ENCODE measurements at regions not wholly inside any gene's neighbourhood (a gene's known extent, or its start where the extent isn't known, plus 50 kb on each side); places are given as distances from the start of the nearest gene placed in this dataset.

DNA sequence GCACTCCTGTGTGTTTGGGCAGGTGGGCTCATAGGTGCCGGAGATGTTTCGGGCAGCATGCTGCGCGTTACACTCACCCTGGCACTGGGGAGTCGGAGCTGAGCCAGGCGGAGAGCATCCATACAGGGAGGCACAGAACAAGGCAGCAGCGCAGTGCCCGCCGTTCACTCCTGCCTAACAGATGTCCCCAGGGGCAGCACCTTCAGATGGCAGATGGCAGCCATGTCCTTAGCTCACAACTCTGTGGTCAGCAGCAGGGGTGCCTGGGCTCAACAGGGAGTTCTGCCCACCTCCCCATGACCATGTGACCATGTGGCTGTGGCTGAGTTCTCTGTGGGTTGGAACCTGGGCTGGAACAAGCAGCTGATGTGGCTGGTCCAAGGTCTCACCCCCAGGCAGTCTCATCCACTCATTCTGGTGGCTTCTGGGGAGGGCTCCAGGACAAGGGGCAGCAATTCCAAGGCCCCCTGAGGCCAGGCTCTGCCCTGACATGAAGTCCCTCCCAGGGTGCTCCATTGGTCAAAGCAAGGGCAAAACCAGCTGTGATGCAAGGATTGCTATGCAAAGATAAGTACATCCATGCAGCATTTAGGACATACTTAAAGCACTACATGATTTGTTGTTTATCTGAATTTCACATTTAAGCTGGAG lies 64.2 kb downstream of the MRPL36 start:
- no peak for DNase-seq (ENCODE audit: unreplicated experiment)
- Mint-ChIP-seq H3K36me3 (ENCODE audit: insufficient read depth, unreplicated experiment) (no peaks in the 10 kb centered on the region), H3K9me3 (ENCODE audit: unreplicated experiment) (peaks cover 9% of the 10 kb centered on the region), H3K4me3 (ENCODE audit: unreplicated experiment) (no peak overlapping the region), H3K27me3 (ENCODE audit: insufficient read depth, unreplicated experiment) (peaks cover 36% of the 10 kb centered on the region), H3K4me1 (ENCODE audit: insufficient read depth, unreplicated experiment) (no peaks in the 10 kb centered on the region), H3K27ac (ENCODE audit: low read depth, unreplicated experiment) (no peak overlapping the region)
- CTCF ChIA-PET, result interaction anchor here (0.7 kb wide), 1 partner anchor 63 kb away, joined by 3 read pairs; no protein-coding TSS in a partner anchor
- intact Hi-C loops (cut with micrococcal nuclease), result no loop called here
- POLR2A ChIA-PET, result no interaction called here
- no TSS peak for BruUV-seq (replicated peaks)
- TF ChIP-seq, protein P1, sequence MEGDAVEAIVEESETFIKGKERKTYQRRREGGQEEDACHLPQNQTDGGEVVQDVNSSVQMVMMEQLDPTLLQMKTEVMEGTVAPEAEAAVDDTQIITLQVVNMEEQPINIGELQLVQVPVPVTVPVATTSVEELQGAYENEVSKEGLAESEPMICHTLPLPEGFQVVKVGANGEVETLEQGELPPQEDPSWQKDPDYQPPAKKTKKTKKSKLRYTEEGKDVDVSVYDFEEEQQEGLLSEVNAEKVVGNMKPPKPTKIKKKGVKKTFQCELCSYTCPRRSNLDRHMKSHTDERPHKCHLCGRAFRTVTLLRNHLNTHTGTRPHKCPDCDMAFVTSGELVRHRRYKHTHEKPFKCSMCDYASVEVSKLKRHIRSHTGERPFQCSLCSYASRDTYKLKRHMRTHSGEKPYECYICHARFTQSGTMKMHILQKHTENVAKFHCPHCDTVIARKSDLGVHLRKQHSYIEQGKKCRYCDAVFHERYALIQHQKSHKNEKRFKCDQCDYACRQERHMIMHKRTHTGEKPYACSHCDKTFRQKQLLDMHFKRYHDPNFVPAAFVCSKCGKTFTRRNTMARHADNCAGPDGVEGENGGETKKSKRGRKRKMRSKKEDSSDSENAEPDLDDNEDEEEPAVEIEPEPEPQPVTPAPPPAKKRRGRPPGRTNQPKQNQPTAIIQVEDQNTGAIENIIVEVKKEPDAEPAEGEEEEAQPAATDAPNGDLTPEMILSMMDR (IDR thresholded peaks at IDR 0.05; ENCODE audit: unreplicated experiment), result no peak

DNA sequence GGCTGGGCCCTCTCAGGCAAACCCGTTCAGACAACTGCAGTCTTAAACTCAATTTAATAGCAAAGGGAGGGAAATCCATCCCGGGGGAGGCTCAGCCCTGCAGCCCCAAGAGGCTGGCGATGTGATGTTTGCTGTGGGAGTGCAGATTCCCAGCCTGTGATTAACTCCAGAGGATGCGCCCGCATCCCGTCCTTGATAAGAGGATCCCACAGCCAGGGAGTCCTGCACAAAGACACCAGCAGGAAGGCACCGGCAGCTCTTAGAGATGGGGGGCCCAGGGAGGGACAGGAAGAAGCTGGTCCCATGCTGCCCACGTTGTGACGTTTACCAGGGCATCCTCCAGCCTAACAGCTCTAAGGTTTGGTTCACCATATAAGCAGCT lies 64.7 kb downstream of the MRPL36 start:
- no peak overlapping the region for H3K27ac Mint-ChIP-seq (ENCODE audit: low read depth, unreplicated experiment)
- TF ChIP-seq, protein P1 (IDR thresholded peaks at IDR 0.05; ENCODE audit: unreplicated experiment), result no peak
- CTCF ChIA-PET, result interaction anchor here (0.7 kb wide), 1 partner anchor 63 kb away, joined by 3 read pairs; no protein-coding TSS in a partner anchor

DNA sequence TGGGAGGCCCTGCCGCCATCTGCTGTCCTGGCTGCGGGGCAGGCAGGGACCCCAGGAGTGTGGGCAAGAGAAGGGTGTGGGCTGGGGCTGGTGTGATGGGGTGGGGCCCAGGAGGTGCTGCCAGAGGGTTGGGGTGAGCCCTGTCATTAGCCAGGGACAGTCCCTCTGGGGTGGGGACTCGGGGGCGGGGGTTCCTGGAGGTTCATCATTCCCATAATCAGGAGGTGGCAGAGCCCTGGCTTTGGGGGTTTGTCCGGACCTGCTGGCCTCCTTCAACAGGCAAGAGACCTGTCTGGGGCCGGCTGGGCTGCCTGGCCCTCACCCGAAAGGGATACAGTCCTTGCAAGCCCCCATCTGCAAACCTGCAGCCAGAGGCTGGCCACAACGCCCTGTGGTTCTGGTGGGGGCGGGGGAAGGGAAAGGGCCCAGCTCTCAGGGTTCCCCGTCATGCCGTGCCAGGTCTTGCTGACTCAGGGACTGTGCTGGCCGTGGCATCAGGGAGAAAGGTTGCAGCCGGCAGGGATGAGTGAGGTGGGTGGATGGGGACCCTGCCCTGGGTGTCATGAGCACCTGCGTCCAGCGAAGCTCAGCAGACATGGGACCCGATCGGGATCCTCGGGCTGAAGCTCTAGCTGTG lies 65.2 kb downstream of the MRPL36 start:
- Mint-ChIP-seq H3K4me3 (ENCODE audit: unreplicated experiment) (no peak overlapping the region), H3K4me1 (ENCODE audit: insufficient read depth, unreplicated experiment) (no peaks in the 10 kb centered on the region), H3K27me3 (ENCODE audit: insufficient read depth, unreplicated experiment) (peaks cover 37% of the 10 kb centered on the region), H3K9me3 (ENCODE audit: unreplicated experiment) (peaks cover 5% of the 10 kb centered on the region), H3K36me3 (ENCODE audit: insufficient read depth, unreplicated experiment) (no peaks in the 10 kb centered on the region), H3K27ac (ENCODE audit: low read depth, unreplicated experiment) (no peak overlapping the region)
- intact Hi-C loops (cut with micrococcal nuclease), result no loop called here
- DNase-seq (ENCODE audit: unreplicated experiment), result no peak
- ChIA-PET CTCF (no interaction called here), POLR2A (no interaction called here)
- TF ChIP-seq, protein P1 (IDR thresholded peaks at IDR 0.05; ENCODE audit: unreplicated experiment), result no peak
- no TSS peak for BruUV-seq (replicated peaks)

More for the DNA sequence above, 64.7 kb downstream of the MRPL36 start:
- BruUV-seq (replicated peaks), result no TSS peak
- no peak for DNase-seq (ENCODE audit: unreplicated experiment)
- Mint-ChIP-seq H3K27me3 (ENCODE audit: insufficient read depth, unreplicated experiment) (peaks cover 37% of the 10 kb centered on the region), H3K4me1 (ENCODE audit: insufficient read depth, unreplicated experiment) (no peaks in the 10 kb centered on the region), H3K36me3 (ENCODE audit: insufficient read depth, unreplicated experiment) (no peaks in the 10 kb centered on the region), H3K4me3 (ENCODE audit: unreplicated experiment) (no peak overlapping the region), H3K9me3 (ENCODE audit: unreplicated experiment) (peaks cover 7% of the 10 kb centered on the region)
- POLR2A ChIA-PET, result no interaction called here
- intact Hi-C loops (cut with micrococcal nuclease), result no loop called here

DNA sequence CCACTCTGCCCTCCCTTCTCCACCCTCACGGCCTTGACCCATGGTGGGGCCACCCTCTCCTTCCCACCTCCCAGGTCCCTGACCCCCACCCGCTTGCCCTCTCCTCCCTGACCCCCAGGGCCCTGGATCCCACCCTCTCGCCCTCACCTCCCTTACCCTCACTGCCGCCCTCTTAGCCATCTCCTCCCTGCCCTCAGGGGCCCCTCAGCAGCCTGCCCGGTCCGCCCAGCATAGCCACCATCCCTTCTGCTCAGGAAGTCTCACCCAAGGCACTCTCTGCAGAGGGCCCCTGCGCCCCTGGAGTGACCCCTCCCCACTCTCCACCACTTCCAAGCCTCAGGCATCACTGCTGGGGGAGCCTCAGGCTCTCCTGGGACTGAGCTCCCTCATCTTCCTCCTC lies 66.3 kb downstream of the MRPL36 start:
- H3K4me1 Mint-ChIP-seq (ENCODE audit: insufficient read depth, unreplicated experiment), result no peaks in the 10 kb centered on the region

More for the DNA sequence above, 66.3 kb downstream of the MRPL36 start:
- H3K27ac Mint-ChIP-seq (ENCODE audit: low read depth, unreplicated experiment), result no peak overlapping the region
- CTCF ChIA-PET, result no interaction called here
- no TSS peak for BruUV-seq (replicated peaks)
- DNase-seq (ENCODE audit: unreplicated experiment), result no peak
- POLR2A ChIA-PET, result interaction anchor here (0.6 kb wide), 1 partner anchor 115 kb away, joined by 3 read pairs; no protein-coding TSS in a partner anchor
- H3K9me3 Mint-ChIP-seq (ENCODE audit: unreplicated experiment), result no peaks in the 10 kb centered on the region
- TF ChIP-seq, protein P1 (IDR thresholded peaks at IDR 0.05; ENCODE audit: unreplicated experiment), result no peak
- intact Hi-C loops (cut with micrococcal nuclease), result no loop called here
- peaks cover 34% of the 10 kb centered on the region for H3K27me3 Mint-ChIP-seq (ENCODE audit: insufficient read depth, unreplicated experiment)
- H3K36me3 Mint-ChIP-seq (ENCODE audit: insufficient read depth, unreplicated experiment), result no peaks in the 10 kb centered on the region
- no peak overlapping the region for H3K4me3 Mint-ChIP-seq (ENCODE audit: unreplicated experiment)

Data from MCF 10A (cell line).